Ovary (tissue), 7 donors: ENCODE measurements at regions not wholly inside any gene's neighbourhood (a gene's known extent, or its start where the extent isn't known, plus 50 kb on each side); places are given as distances from the start of the nearest gene placed in this dataset.

Experiments used
- DNase-seq, 5 donors: peaks; one replicate each; pipeline ENCODE4 v3.0.0-alpha.2; 2019 to 2020
- H3K27ac ChIP-seq, 2 donors: fragments of 200-600 bp; one replicate each; pipeline versions ENCODE4 v1.5.1 to v1.8.0; 2019 to 2022
- H3K27me3 ChIP-seq: fragments of 200-600 bp; one replicate; pipeline ENCODE4 v1.8.0; 2022
- H3K36me3 ChIP-seq: fragments of 200-600 bp; sonication (generic); one replicate; pipeline ENCODE4 v1.5.1; 2019
- H3K4me1 ChIP-seq: one replicate; pipeline ENCODE4 v1.8.1; 2013; ENCODE audit warnings: mild to moderate bottlenecking, moderate library complexity; ENCODE audit not compliant: insufficient read depth
- H3K4me3 ChIP-seq: fragments of 200-600 bp; sonication (generic); one replicate; pipeline ENCODE4 v1.5.1; 2017
- H3K9me3 ChIP-seq, 2 donors: fragments of 200-600 bp in 1 of 2; sonication (generic) in 1 of 2; one replicate each; pipeline versions ENCODE4 v1.5.1 to v1.8.1; 2013 to 2019; ENCODE audit warnings: mild to moderate bottlenecking in 1 of 2, moderate library complexity in 1 of 2
- CTCF ChIP-seq, 3 donors: fragments of 450-650 bp in 2 of 3; fragments of 200-600 bp in 1 of 3; IDR thresholded peaks; one replicate each; pipeline versions ENCODE4 v1.5.1 to v1.8.0; 2016 to 2022; ENCODE audit warnings: antibody characterized with exemption in 3 of 3, mild to moderate bottlenecking in 1 of 3
- EP300 ChIP-seq: sonication (generic); formaldehyde crosslinking; IDR thresholded peaks from one replicate; pipeline ENCODE4 v1.6.1; 2017; ENCODE audit warnings: antibody characterized with exemption
- POLR2A ChIP-seq: fragments of 450-650 bp; IDR thresholded peaks from one replicate; pipeline ENCODE4 v1.6.1; 2017; ENCODE audit warnings: antibody characterized with exemption, mild to moderate bottlenecking, moderate library complexity
- WGBS, 3 donors: extraction: QIAGEN DNeasy Blood & Tissue Kit in 1 of 3; methylation state at CpG; one replicate each; pipeline versions ENCODE4 v1.1.5 to v1.1.7; 2013 to 2017; 5-methylcytosine and 5-hydroxymethylcytosine counted together
- intact Hi-C, 4 donors: fragments of 100-400 bp; cut with DNase I; formaldehyde crosslinking; loops; one replicate each; pipeline versions ENCODE4 v1.11.0 to v1.15.1; 2022 to 2023
- donor health status: DM: no; HTN: no; CAD: no; lungs with moderate emphysema.
- donor health status: DM: no; HTN: no; CAD: no.
- donor health status: Bipolar disorder and iron deficiency.
- donor health status: DM: no; HTN: no; CAD: no.
- donor health status: DM: yes; HTN: yes; CAD: no.

- Histone ChIP-seq H3K9me3 (no peaks in the 10 kb centered on the region), H3K27ac (no peak overlapping the region), H3K36me3 (no peaks in the 10 kb centered on the region), H3K4me1 (no peaks in the 10 kb centered on the region), H3K4me3 (no peak overlapping the region), H3K27me3 (no peaks in the 10 kb centered on the region)
- WGBS, 3 donors = 33 to 46% (median 44%) methylated on average over 3 of the region's 3 CpGs
- DNase-seq = no peak
- TF ChIP-seq CTCF (IDR thresholded peaks at IDR 0.05) = no peak
- TF ChIP-seq POLR2A = no peak
- TF ChIP-seq EP300 = no peak
- intact Hi-C loops = no loop called here
Observed at GRCh38 chr18:26614374-26614773, 66.0 kb upstream of the KCTD1 start.
